ENCODE measurements at regions not wholly inside any gene's neighbourhood (a gene's known extent, or its start where the extent isn't known, plus 50 kb on each side); places are given as distances from the start of the nearest gene placed in this dataset.
A peak's percentile ranks its signal among the peaks of the same experiment; 100 is the strongest.
"Not testable (repeated sequence)": the region's sequence is repeated elsewhere in the genome, so short reads cannot be mapped to it uniquely, and the experiment has no call there.

GRCh38 chr16:80114699-80115098, 426.1 kb upstream of the DYNLRB2 start:
- DNase-seq, result no peak

GRCh38 chr16:80113873-80114574, 426.8 kb upstream of the DYNLRB2 start:
- no peak for DNase-seq

GRCh38 chr16:80109581-80109980, 431.2 kb upstream of the DYNLRB2 start:
- no peak for DNase-seq

- no peak for DNase-seq
Observed at GRCh38 chr16:80107900-80108299, 432.9 kb upstream of the DYNLRB2 start.

- DNase-seq, result no peak
Observed at GRCh38 chr16:80105751-80106150, 435.0 kb upstream of the DYNLRB2 start.

GRCh38 chr16:80105160-80105559, 435.6 kb upstream of the DYNLRB2 start:
- DNase-seq, result no peak

- no peak for DNase-seq
Observed at GRCh38 chr16:80104401-80104800, 436.4 kb upstream of the DYNLRB2 start.

- no peak for DNase-seq
Observed at GRCh38 chr16:80103463-80103862, 437.3 kb upstream of the DYNLRB2 start.

- DNase-seq, result no peak
Observed at GRCh38 chr16:80100846-80101451, 439.8 kb upstream of the DYNLRB2 start.

GRCh38 chr16:80100186-80100585, 440.6 kb upstream of the DYNLRB2 start:
- no peak for DNase-seq

- DNase-seq, result no peak
Observed at GRCh38 chr16:80097098-80097497, 443.7 kb upstream of the DYNLRB2 start.

- no peak for DNase-seq
Observed at GRCh38 chr16:80092681-80093080, 448.1 kb upstream of the DYNLRB2 start.

GRCh38 chr16:80091453-80091852, 449.3 kb upstream of the DYNLRB2 start:
- DNase-seq, result not testable (repeated sequence)

- DNase-seq, result no peak
Observed at GRCh38 chr16:80085606-80086005, 455.2 kb upstream of the DYNLRB2 start.

GRCh38 chr16:80084614-80085013, 456.2 kb upstream of the DYNLRB2 start:
- DNase-seq, result peak; percentile 32

GRCh38 chr16:80084163-80084562, 456.6 kb upstream of the DYNLRB2 start:
- no peak for DNase-seq

GRCh38 chr16:80082906-80083305, 457.9 kb upstream of the DYNLRB2 start:
- DNase-seq, result no peak

GRCh38 chr16:80081846-80082245, 458.9 kb upstream of the DYNLRB2 start:
- no peak for DNase-seq

- no peak for DNase-seq
Observed at GRCh38 chr16:80080287-80080851, 460.4 kb upstream of the DYNLRB2 start.

- no peak for DNase-seq
Observed at GRCh38 chr16:80079072-80079471, 461.7 kb upstream of the DYNLRB2 start.

GRCh38 chr16:80077696-80078095, 463.1 kb upstream of the DYNLRB2 start:
- DNase-seq, result no peak

- DNase-seq, result no peak
Observed at GRCh38 chr16:80074329-80074728, 466.5 kb upstream of the DYNLRB2 start.

- DNase-seq, result no peak
Observed at GRCh38 chr16:80071964-80072456, 468.8 kb upstream of the DYNLRB2 start.

Measured in CD4-positive, alpha-beta T cell treated with Interleukin-10 for 1 hour (primary cell).